Ovary (tissue), 3 donors: ENCODE measurements at regions not wholly inside any gene's neighbourhood (a gene's known extent, or its start where the extent isn't known, plus 50 kb on each side); places are given as distances from the start of the nearest gene placed in this dataset.

ENCODE experiments used
- CTCF ChIP-seq, 3 donors: fragments of 450-650 bp in 2 of 3; fragments of 200-600 bp in 1 of 3; IDR thresholded peaks; one replicate each; pipeline versions ENCODE4 v1.5.1 to v1.8.0; 2016 to 2022; ENCODE audit warnings: antibody characterized with exemption in 3 of 3, mild to moderate bottlenecking in 1 of 3
- EP300 ChIP-seq: sonication (generic); formaldehyde crosslinking; IDR thresholded peaks from one replicate; pipeline ENCODE4 v1.6.1; 2017; ENCODE audit warnings: antibody characterized with exemption
- POLR2A ChIP-seq: fragments of 450-650 bp; IDR thresholded peaks from one replicate; pipeline ENCODE4 v1.6.1; 2017; ENCODE audit warnings: antibody characterized with exemption, mild to moderate bottlenecking, moderate library complexity
- donor health status: DM: no; HTN: no; CAD: no.

- no peak for TF ChIP-seq CTCF (IDR thresholded peaks at IDR 0.05)
- no peak for TF ChIP-seq POLR2A
- TF ChIP-seq EP300, result no peak
These were observed 123.9 kb downstream of the DIO2 start for GRCh38 chr14:80087411-80087810.
